CD14-positive monocyte (primary cell): ENCODE measurements at regions not wholly inside any gene's neighbourhood (a gene's known extent, or its start where the extent isn't known, plus 50 kb on each side); places are given as distances from the start of the nearest gene placed in this dataset.

Source experiments
- DNase-seq, 3 donors: peaks; one replicate each; pipeline ENCODE4 v3.0.0-alpha.2; 2011 to 2022
- H2AFZ ChIP-seq: 2 replicates; pipeline ENCODE4 v1.6.0; 2012; ENCODE audit warnings: mild to moderate bottlenecking, low read depth, low read length, inconsistent platforms; ENCODE audit not compliant: insufficient read depth, poor library complexity, severe bottlenecking
- H3K27ac ChIP-seq, 2 donors: 1 replicate in 1 of 2; 2 replicates in 1 of 2; pipeline ENCODE4 v1.5.1; 2012 to 2013; ENCODE audit warnings: low read length in 2 of 2, control low read depth in 1 of 2, inconsistent platforms in 1 of 2, low read depth in 1 of 2, mild to moderate bottlenecking in 1 of 2
- H3K27me3 ChIP-seq, 2 donors: one replicate each; pipeline versions ENCODE4 v1.6.0 to v1.6.1; 2011 to 2013; ENCODE audit warnings: low read length in 2 of 2; ENCODE audit not compliant: control insufficient read depth in 2 of 2, insufficient read depth in 2 of 2
- H3K36me3 ChIP-seq, 2 donors: replicated peaks in 1 of 2; 1 replicate in 1 of 2; 2 replicates in 1 of 2; pipeline versions ENCODE4 v1.5.1 to v1.6.1; 2012 to 2013; ENCODE audit warnings: low read length in 2 of 2, control low read depth in 1 of 2, inconsistent platforms in 1 of 2, mild to moderate bottlenecking in 1 of 2; ENCODE audit not compliant: insufficient read depth in 2 of 2, control insufficient read depth in 1 of 2
- H3K4me1 ChIP-seq, 2 donors: 1 replicate in 1 of 2; 2 replicates in 1 of 2; pipeline versions ENCODE4 v1.5.1 to v1.6.1; 2012 to 2013; ENCODE audit warnings: low read length in 2 of 2, control low read depth in 1 of 2, inconsistent platforms in 1 of 2, mild to moderate bottlenecking in 1 of 2, moderate library complexity in 1 of 2; ENCODE audit not compliant: insufficient read depth in 2 of 2, control insufficient read depth in 1 of 2
- H3K4me2 ChIP-seq: replicated peaks from 2 replicates; pipeline ENCODE3; 2012; ENCODE audit warnings: low read length, moderate library complexity, mild to moderate bottlenecking; ENCODE audit not compliant: poor library complexity, severe bottlenecking; ENCODE audit errors: extremely low read depth
- H3K4me3 ChIP-seq, 3 experiments: fragments of 200-600 bp in 1 of 3; sonication (generic) in 1 of 3; replicated peaks in 1 of 3; 1 replicate in 2 of 3; 2 replicates in 1 of 3; pipeline ENCODE4 v1.5.1; 2011 to 2013; ENCODE audit warnings: low read length in 3 of 3, mild to moderate bottlenecking in 3 of 3, control low read depth in 2 of 3, low read depth in 2 of 3, inconsistent platforms in 1 of 3, moderate library complexity in 1 of 3
- H3K79me2 ChIP-seq: 2 replicates; pipeline ENCODE4 v1.6.0; 2012; ENCODE audit warnings: mild to moderate bottlenecking, control low read depth, inconsistent platforms, low read length, moderate library complexity; ENCODE audit not compliant: insufficient read depth
- H3K9ac ChIP-seq: 2 replicates; pipeline ENCODE4 v1.6.0; 2017; ENCODE audit warnings: low read length, mild to moderate bottlenecking; ENCODE audit not compliant: insufficient read depth, poor library complexity, severe bottlenecking
- H3K9me3 ChIP-seq, 2 donors: replicated peaks in 1 of 2; 1 replicate in 1 of 2; 2 replicates in 1 of 2; pipeline versions ENCODE4 v1.5.1 to v1.6.1; 2012 to 2013; ENCODE audit warnings: low read length in 2 of 2, control low read depth in 1 of 2; ENCODE audit not compliant: control insufficient read depth in 1 of 2, insufficient read depth in 1 of 2
- H4K20me1 ChIP-seq: 2 replicates; pipeline ENCODE4 v1.6.0; 2012; ENCODE audit warnings: mild to moderate bottlenecking, low read length, control low read depth, moderate library complexity; ENCODE audit not compliant: insufficient read depth
- H3K27ac Mint-ChIP-seq, 7 donors: one replicate each; pipeline ENCODE4 v1.8.0; 2020; ENCODE audit warnings: mild to moderate bottlenecking in 7 of 7, mixed read lengths in 7 of 7, moderate library complexity in 6 of 7, inconsistent platforms in 2 of 7
- H3K27me3 Mint-ChIP-seq, 3 donors: one replicate each; pipeline ENCODE4 v1.8.0; 2021 to 2022; ENCODE audit warnings: low read depth in 3 of 3, mild to moderate bottlenecking in 3 of 3, mixed read lengths in 3 of 3, moderate library complexity in 3 of 3, inconsistent platforms in 1 of 3
- H3K36me3 Mint-ChIP-seq, 2 donors: one replicate each; pipeline ENCODE4 v1.8.0; 2020; ENCODE audit warnings: mixed read lengths in 2 of 2, inconsistent platforms in 1 of 2, mild to moderate bottlenecking in 1 of 2
- H3K4me1 Mint-ChIP-seq: one replicate; pipeline ENCODE4 v1.8.0; 2020; ENCODE audit warnings: mild to moderate bottlenecking, mixed read lengths
- H3K4me3 Mint-ChIP-seq, 2 donors: one replicate each; pipeline ENCODE4 v1.8.0; 2020; ENCODE audit warnings: mild to moderate bottlenecking in 2 of 2, mixed read lengths in 2 of 2, moderate library complexity in 1 of 2
- H3K9me3 Mint-ChIP-seq, 7 donors: one replicate each; pipeline ENCODE4 v1.8.0; 2020 to 2022; ENCODE audit warnings: mixed read lengths in 7 of 7, mild to moderate bottlenecking in 6 of 7, moderate library complexity in 6 of 7, inconsistent platforms in 2 of 7
- CTCF ChIP-seq: fragments of 200-600 bp; IDR thresholded peaks from one replicate; pipeline ENCODE4 v1.8.0; 2022; ENCODE audit warnings: antibody characterized with exemption, mild to moderate bottlenecking
- WGBS: methylation state at CpG from one replicate; pipeline ENCODE4 v1.1.5; 2013; ENCODE audit warnings: missing lambda C conversion rate; ENCODE audit not compliant: insufficient coverage; 5-methylcytosine and 5-hydroxymethylcytosine counted together
- intact Hi-C, 2 donors: fragments of 100-400 bp; cut with micrococcal nuclease; formaldehyde crosslinking; loops; one replicate each; pipeline versions ENCODE4 v1.15.0 to v1.15.1; 2023

GRCh38 chr2:70036290-70036689 is 51.0 kb upstream of the PCBP1 start:
- Histone ChIP-seq H3K4me1 (peaks cover 18 to 32% of the 10 kb centered on the region in 2 donors), H3K27me3 (no peaks in the 10 kb centered on the region), H3K4me2 (no peak overlapping the region), H3K9me3 (no peaks in the 10 kb centered on the region), H3K27ac (no peak overlapping the region), H3K9ac (no peak overlapping the region), H3K36me3 (peaks cover 0 to 4% of the 10 kb centered on the region in 2 donors), H2AFZ (no peak overlapping the region), H4K20me1 (no peaks in the 10 kb centered on the region), H3K4me3 (no peak overlapping the region), H3K79me2 (no peaks in the 10 kb centered on the region)
- TF ChIP-seq CTCF: no peak
- Mint-ChIP-seq H3K27ac (no peak overlapping the region), H3K9me3 (peaks cover 0 to 1% (median 0%) of the 10 kb centered on the region in 7 donors), H3K4me3 (no peak overlapping the region), H3K4me1 (peaks cover 29% of the 10 kb centered on the region), H3K27me3 (peaks cover 0 to 1% (median 0%) of the 10 kb centered on the region in 3 donors), H3K36me3 (peaks cover 34 to 35% of the 10 kb centered on the region in 2 donors)
- DNase-seq: no peak
- intact Hi-C loops: no loop called here
- no CpG with 5 or more reads among the region's 2 CpGs for WGBS

GRCh38 chr2:70035344-70035844 is 51.9 kb upstream of the PCBP1 start:
- no peak overlapping the region for H3K4me3 Mint-ChIP-seq
- Histone ChIP-seq H3K9me3 (no peaks in the 10 kb centered on the region), H3K36me3 (peaks cover 0 to 4% of the 10 kb centered on the region in 2 donors), H3K79me2 (no peaks in the 10 kb centered on the region), H3K27ac (no peak overlapping the region), H3K4me3 (no peak overlapping the region), H4K20me1 (no peaks in the 10 kb centered on the region), H3K9ac (no peak overlapping the region), H3K27me3 (no peaks in the 10 kb centered on the region), H3K4me2 (no peak overlapping the region), H2AFZ (no peak overlapping the region), H3K4me1 (peaks cover 16 to 31% of the 10 kb centered on the region in 2 donors)
- H3K36me3 Mint-ChIP-seq: peaks cover 36 to 38% of the 10 kb centered on the region in 2 donors
- DNase-seq: no peak
- H3K27ac Mint-ChIP-seq: no peak overlapping the region
- H3K4me1 Mint-ChIP-seq: peaks cover 30% of the 10 kb centered on the region
- peaks cover 0 to 1% (median 0%) of the 10 kb centered on the region in 3 donors for H3K27me3 Mint-ChIP-seq
- H3K9me3 Mint-ChIP-seq: peaks cover 0 to 1% (median 0%) of the 10 kb centered on the region in 7 donors
- intact Hi-C loops: no loop called here
- WGBS: no CpG with 5 or more reads among the region's 1 CpG
- TF ChIP-seq CTCF: no peak
